ENCODE measurements at regions not wholly inside any gene's neighbourhood (a gene's known extent, or its start where the extent isn't known, plus 50 kb on each side); places are given as distances from the start of the nearest gene placed in this dataset.

DNA sequence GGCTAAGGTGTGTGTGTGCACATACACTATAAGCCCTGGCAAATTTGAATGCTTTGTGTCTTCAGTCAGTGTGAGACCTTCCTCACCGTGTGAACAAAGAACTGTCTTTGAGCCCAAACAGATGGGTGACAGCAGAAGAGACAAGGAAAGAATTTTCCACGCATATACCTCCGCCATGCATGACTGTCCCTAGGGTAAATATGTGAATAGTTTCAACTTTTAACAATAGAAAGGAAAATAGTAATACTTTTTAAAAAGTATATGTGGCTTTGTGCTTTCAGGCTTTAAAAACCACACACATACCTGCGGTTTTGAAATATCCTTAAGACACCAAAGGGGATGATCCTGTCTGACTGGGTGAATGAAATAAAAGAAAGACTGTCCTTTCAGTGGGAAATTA, 438.6 kb upstream of the MPDZ start:
- no peaks in the 10 kb centered on the region for H4K20me1 ChIP-seq (replicated peaks; ENCODE audit: control insufficient read depth, extremely low read depth, insufficient read depth, low read length)
- DNase-seq (ENCODE audit: low read depth, low spot score) (no peak), FAIRE-seq (no peak)
- dilution Hi-C loops (cut with MboI; ENCODE audit: extremely low pct_ligation_motif_present, low sequenced_read_pairs): no loop called here
- H3K9me1 ChIP-seq (replicated peaks; ENCODE audit: control insufficient read depth, extremely low read depth, insufficient read depth, low read length): no peaks in the 10 kb centered on the region
- ChIA-PET POLR2A (no interaction called here), CTCF (interaction anchor here (0.9 kb wide), 1 partner anchor 9 kb away, joined by 5 read pairs; no protein-coding TSS in a partner anchor)
- intact Hi-C loops (cut with micrococcal nuclease): no loop called here
- H3K4me1 ChIP-seq (ENCODE audit: control insufficient read depth, extremely low read depth, insufficient read depth, low read length): peaks cover 2% of the 10 kb centered on the region
- no TSS peak for BruUV-seq (replicated peaks)
- H3K9ac ChIP-seq (replicated peaks; ENCODE audit: extremely low read depth, insufficient read depth, low read length): no peak overlapping the region
- H3K4me2 ChIP-seq (ENCODE audit: insufficient read depth, low read length): no peak overlapping the region
- TF ChIP-seq JUN (IDR thresholded peaks at IDR 0.05; ENCODE audit: borderline replicate concordance, insufficient read depth, insufficient read length, low read depth) (no peak), GATA2 (IDR thresholded peaks at IDR 0.05; ENCODE audit: insufficient read depth, insufficient read length, low read depth, low read length) (no peak), EZH2 (IDR thresholded peaks at IDR 0.05; ENCODE audit: borderline replicate concordance, low read depth, low read length, severe bottlenecking) (no peak), FOS (IDR thresholded peaks at IDR 0.05; ENCODE audit: borderline replicate concordance, insufficient read depth, low read length) (no peak), MYC (IDR thresholded peaks at IDR 0.05; ENCODE audit: low read depth, low read length) (no peak), POLR2AphosphoS5 (IDR thresholded peaks at IDR 0.05; ENCODE audit: insufficient read depth, low read depth, low read length) (no peak), POLR2A (IDR thresholded peaks at IDR 0.05; ENCODE audit: low read depth, low read length) (no peak)
- TF ChIP-seq, protein P1, sequence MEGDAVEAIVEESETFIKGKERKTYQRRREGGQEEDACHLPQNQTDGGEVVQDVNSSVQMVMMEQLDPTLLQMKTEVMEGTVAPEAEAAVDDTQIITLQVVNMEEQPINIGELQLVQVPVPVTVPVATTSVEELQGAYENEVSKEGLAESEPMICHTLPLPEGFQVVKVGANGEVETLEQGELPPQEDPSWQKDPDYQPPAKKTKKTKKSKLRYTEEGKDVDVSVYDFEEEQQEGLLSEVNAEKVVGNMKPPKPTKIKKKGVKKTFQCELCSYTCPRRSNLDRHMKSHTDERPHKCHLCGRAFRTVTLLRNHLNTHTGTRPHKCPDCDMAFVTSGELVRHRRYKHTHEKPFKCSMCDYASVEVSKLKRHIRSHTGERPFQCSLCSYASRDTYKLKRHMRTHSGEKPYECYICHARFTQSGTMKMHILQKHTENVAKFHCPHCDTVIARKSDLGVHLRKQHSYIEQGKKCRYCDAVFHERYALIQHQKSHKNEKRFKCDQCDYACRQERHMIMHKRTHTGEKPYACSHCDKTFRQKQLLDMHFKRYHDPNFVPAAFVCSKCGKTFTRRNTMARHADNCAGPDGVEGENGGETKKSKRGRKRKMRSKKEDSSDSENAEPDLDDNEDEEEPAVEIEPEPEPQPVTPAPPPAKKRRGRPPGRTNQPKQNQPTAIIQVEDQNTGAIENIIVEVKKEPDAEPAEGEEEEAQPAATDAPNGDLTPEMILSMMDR (IDR thresholded peaks at IDR 0.05; ENCODE audit: extremely low read depth in 1 of 2, insufficient read depth in 1 of 2, low read depth in 1 of 2, low read length in 2 of 2): no peak
- TF ChIP-seq, protein P2, sequence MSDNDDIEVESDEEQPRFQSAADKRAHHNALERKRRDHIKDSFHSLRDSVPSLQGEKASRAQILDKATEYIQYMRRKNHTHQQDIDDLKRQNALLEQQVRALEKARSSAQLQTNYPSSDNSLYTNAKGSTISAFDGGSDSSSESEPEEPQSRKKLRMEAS (IDR thresholded peaks at IDR 0.05; ENCODE audit: insufficient read depth, insufficient read length): no peak
- no peaks in the 10 kb centered on the region for H3K27me3 ChIP-seq (ENCODE audit: control insufficient read depth in 2 of 2, insufficient read depth in 2 of 2, low read length in 2 of 2)
- H3K4me3 ChIP-seq (replicated peaks in 1 of 3; ENCODE audit: insufficient read depth in 1 of 3, low read depth in 1 of 3, low read length in 3 of 3): no peak overlapping the region
- no peak overlapping the region for H2AFZ ChIP-seq (ENCODE audit: low read depth, low read length)
- no peak overlapping the region for H3K27ac ChIP-seq (ENCODE audit: insufficient read depth, low read depth, low read length)
- no peaks in the 10 kb centered on the region for H3K79me2 ChIP-seq (ENCODE audit: control insufficient read depth, insufficient read depth, low read length)
- H3K9me3 ChIP-seq (replicated peaks; ENCODE audit: control insufficient read depth, insufficient read depth, low read length): no peaks in the 10 kb centered on the region
- no peaks in the 10 kb centered on the region for H3K36me3 ChIP-seq (ENCODE audit: control insufficient read depth in 2 of 2, extremely low read depth in 1 of 2, insufficient read depth in 2 of 2, low read length in 2 of 2)

All from endothelial cell of umbilical vein (primary cell).